ENCODE measurements at regions not wholly inside any gene's neighbourhood (a gene's known extent, or its start where the extent isn't known, plus 50 kb on each side); places are given as distances from the start of the nearest gene placed in this dataset.

DNA sequence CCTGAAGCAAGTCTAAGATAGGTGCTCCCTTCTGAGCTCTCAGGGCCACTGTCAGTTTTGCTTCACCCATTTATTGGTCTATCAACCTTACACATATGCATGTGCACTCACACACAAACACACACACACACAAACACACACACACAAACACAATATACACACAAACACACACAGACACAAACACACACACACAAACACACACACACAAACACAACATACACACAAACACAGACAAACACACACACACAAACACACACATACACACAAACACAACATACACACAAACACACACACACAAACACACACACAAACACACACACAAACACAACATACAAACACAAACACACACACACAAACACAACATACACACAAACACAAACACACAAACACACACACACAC, 181.6 kb upstream of the KLHL29 start:
- TF ChIP-seq CTCF (IDR thresholded peaks at IDR 0.05) (no peak), EP300 (IDR thresholded peaks at IDR 0.05) (no peak)

All from ovary (tissue), 3 donors.